GM18502 (cell line): ENCODE measurements at regions not wholly inside any gene's neighbourhood (a gene's known extent, or its start where the extent isn't known, plus 50 kb on each side); places are given as distances from the start of the nearest gene placed in this dataset.

Experiments used
- ATAC-seq: cut with Tn5 transposase; IDR thresholded peaks from one replicate; pipeline ENCODE4 v1.9.1; 2021; ENCODE audit warnings: mild to moderate bottlenecking; ENCODE audit not compliant: unreplicated experiment, poor library complexity

DNA sequence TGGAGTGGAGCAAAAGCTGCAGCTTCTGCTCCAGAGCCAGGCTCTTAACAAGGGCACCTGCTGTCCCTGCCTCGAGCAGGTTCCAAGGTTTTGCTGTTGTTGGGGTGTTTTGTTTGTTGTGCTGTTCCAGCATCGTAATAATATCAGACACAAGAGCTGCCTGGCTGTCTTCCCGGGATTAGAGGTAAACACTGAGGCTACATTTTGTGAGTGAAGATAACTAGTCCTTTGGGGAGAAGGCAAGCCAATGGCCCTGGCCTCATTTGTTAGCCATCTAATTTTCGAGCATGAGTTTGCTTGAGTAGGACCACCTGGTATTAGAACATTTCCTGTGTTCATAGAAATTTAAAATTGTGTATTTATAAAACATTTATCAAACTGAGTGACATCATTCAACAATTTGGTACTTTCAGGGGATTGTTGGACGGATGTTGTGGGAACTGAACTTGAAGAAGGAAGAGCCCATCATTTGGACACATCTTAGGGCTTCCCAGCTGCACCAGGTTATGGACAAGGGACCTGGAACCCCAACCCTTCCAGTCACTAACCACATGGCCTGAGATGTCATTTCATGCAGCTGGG lies 555.0 kb downstream of the TNS3 start:
- no peak for ATAC-seq

DNA sequence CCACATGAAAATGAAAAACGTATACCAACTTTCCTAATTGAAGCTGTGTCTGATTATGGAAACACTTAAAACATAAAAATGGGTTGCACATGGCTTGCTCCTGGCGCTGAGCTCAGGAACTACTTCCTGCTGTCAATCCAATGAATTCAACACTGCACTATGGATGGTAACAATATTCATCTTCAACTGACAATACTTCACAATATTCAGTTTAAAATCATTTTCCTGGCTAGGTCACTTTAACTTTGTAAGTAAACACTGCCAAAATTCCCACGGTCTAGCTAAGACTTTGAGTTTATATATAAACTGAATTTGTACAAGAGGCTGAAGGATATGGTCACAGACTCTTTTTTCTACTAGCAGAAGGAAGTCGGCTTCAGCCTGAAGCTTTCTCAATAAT lies 556.9 kb downstream of the TNS3 start:
- ATAC-seq = no peak

DNA sequence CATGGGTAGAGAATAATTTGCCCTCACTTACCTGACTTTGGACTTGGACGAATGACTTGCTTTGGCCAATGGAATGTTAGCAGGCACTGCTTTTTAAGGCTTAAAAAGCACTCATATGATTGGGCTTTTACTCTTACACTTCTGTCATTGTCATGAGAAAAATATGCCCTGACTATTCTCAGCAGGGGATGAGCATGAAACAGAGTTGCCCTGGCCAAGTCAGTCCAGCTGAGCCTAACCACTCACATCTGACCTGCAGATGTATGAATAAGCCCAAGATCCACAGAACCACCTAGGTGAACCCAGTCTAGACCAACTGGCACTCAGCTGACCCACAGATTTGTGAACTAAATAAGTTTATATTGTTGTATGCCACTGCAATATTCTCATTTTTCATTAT lies 573.5 kb downstream of the TNS3 start:
- no peak for ATAC-seq

DNA sequence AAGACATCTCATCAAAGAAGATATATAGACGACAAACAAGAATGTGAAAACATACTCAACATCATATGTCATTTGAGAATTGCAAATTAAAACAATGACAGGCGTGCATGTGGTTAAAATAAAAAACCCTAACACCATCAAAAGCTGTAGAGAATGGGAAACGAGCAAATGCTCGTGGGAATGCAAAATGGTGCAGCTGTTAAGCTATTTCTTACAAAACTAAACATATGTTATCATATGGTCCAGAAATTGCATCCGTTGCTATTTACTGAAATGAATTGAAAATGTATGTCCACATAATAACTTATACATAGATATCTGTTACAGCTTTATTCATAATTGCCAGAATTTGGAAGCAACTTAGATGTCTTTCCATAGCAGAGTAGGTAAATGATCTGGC lies 574.4 kb downstream of the TNS3 start:
- ATAC-seq = no peak

DNA sequence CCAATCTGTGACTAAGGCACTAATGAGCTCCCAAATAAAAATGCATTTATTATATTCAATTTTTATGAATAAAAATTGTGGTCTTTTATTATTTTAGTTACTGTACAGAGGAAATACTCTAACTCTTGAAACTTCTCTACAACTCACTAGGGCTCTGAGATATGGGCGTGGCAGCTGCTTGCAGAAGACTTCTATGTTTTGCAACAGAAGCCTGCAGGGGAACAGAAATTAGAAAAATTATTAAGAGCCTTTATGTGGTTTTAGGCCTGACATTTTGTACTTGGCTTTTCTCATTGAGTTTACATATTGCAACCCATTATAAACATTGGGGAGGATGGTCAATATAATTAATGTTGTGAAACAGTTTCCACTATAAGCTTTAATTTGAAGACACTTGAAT lies 581.4 kb downstream of the TNS3 start:
- ATAC-seq = no peak

DNA sequence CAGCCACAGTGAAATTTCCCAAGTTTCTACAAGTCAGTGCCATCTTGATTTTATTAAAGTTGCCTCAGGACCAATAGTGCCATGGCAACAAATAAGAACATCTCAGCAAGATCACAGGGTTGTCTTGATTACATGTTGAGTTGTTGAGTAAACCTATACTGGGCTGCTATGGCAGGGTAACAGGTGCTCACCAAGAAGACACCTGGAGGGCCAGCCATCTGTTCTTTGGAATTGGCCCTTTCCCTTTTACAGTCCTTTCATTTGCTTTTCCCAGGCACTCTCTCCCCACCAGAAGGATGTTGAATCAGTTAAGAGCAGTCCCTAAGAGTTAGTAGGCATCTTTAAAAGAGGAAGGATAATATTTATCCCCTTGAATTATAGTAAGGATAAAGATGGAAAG lies 582.0 kb downstream of the TNS3 start:
- no peak for ATAC-seq

DNA sequence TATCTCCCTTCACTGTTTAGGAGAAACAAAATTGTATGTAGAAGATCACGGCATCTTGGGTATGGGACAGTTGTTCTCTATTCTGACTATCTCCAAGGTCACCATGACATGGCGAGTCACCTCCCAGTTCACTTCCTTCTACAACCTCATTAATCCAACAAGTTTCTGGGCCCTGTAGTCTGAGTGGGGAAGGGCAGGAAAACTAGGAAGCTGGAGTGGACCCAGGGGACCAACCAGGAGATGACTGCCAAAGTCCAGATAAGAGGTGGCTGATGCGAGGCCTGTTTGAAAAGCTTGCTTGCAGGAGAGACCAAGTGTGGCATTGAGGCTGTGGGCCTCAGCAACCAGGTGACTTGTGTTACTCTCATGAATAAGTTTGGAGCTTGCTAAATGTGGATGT lies 584.9 kb downstream of the TNS3 start:
- no peak for ATAC-seq

DNA sequence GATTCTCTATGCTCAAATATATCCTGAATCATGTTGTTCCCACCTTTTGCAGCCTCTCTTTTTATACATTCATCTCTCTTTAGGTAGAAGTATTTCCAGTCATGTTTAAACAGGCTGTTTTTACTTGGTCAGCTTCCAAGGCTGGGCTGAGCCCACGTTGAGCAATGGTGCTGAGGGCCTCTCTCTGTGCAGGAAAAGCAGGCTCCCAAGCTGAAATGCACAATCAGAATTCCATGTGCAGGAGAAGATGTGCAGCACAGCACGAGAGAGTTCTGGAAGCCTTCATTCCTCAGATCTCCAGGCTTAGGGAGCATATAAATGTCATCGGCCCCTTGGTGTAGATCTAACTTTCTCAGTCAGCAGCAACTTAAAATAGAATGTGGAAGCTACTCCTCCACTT lies 588.5 kb downstream of the TNS3 start:
- no peak for ATAC-seq

DNA sequence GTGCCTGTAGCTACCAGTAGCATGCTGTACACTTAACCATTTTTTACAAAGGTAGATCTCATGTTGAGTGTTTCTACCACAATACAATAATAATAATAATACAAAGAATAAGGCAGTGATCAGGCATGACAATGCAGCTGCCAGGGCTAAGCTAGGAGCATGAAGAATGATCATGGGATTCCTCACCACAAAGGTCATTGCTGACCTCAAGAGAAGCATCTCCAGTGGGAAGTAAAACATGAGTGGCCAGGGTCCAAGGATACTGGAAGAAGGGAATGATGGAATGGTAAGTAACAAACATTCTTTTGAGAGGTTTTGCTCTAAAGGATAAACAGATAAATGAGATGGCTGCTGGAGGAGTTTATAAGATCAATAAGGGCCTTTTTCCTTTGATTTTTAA lies 591.1 kb downstream of the TNS3 start:
- ATAC-seq = no peak

DNA sequence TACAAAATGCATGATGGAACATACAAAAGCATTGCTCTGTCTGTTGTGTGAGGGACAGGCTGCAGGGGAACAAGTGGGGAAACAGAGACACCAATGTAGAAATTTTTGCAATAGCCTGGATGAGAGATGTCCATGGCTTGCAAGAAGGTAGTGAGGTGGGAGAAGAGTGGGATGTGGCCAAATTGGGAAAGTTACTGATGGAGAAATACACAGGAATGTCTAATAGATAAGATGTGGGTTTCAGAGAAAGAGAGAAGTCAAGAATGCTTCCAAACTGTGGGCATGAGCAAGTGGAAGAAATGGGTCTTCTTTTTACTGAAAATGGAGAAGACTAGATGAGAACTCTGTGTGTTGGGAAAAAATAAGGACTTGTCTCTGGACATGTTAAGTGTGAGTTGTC lies 592.7 kb downstream of the TNS3 start:
- no peak for ATAC-seq

DNA sequence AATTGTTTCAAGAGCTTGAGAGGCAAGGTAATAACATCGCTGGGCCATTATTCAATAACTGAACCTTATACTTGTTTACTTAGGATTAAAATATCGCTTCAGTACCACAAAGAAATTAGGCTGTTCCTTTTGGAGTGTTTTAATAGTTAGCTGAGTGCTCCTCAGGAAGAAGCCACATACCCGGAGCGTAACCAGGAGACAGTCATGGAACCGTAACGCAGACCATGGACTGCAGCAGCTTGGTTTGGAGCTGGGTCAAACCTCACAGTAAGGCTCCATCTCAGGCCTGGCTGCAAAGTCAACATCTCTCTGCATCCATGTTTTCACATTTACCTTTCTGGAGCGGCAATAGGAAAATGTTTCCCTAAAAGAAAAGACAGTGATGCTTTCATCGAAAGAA lies 599.0 kb downstream of the TNS3 start:
- ATAC-seq = no peak

DNA sequence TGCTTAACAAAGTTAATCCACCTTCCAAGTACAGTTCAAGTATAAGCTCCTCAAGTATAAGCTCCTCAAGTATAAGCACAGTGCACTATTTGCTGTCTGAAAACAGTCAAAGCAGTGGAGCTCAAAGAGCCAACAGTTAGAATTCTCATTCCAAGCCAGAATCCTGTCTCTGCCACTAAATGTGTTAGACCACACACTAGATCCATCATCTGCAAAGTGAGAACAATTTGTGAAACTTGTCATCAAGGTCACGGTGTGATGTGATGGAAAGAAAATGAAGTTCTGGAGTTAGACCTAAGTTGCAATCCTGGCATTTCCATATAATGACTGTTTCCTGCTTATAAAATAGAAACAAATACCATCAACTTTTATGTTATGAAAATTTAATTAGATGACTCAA lies 602.5 kb downstream of the TNS3 start:
- no peak for ATAC-seq

DNA sequence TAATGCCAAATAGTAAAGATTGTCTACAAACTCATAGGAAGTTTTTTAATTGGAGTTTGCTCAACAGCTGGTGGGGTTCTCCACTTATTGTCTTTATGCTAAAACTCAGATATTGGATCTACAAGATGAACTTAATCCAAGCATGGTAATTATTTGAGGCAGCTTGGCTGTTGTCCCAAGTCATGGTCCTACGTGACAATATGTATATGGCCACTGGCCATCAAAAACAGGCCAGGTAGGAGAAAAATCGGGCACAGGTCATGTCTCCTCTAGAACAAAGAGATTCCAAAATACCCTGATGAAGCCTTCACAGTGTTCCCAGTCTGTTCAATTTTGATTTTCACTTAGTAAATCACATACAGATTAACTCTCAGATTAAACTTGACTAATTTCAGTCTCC lies 606.4 kb downstream of the TNS3 start:
- no peak for ATAC-seq

DNA sequence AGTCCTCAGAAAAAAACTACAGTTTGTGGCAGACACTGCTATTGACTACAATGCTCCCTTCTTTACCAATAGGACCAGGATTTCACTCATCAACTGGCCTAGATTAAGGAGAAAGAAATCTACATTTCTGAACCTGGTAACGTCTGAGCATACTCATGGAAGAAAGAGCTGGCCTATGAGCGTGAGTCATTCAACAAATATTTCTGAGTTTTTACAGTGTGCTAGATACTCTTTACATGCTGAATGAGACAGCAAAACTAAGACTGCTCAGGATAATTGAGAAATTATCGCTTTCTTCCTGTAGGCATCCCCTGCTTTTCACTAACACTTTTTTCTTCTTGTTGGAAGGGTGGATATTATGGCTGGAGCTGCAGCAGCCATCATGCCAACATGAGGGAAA lies 609.7 kb downstream of the TNS3 start:
- ATAC-seq = no peak

DNA sequence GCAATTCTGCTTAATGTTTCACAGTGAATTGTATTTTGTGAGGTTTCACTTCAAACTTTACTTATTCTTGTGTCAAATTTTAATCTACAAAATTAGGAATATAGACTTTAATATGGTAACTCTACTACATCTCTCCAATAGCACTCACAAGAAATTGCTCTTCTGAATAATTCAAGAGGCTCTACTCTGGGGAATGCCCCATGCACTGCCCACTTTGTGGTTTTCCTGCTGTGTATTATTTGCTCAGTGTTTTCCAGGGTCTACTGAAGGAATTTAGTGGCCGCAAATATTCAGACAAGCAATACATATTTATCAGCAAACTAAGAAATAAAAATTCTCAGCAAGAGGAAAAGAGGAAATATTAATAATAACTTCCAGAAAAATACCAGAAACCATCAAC lies 611.4 kb downstream of the TNS3 start:
- no peak for ATAC-seq

DNA sequence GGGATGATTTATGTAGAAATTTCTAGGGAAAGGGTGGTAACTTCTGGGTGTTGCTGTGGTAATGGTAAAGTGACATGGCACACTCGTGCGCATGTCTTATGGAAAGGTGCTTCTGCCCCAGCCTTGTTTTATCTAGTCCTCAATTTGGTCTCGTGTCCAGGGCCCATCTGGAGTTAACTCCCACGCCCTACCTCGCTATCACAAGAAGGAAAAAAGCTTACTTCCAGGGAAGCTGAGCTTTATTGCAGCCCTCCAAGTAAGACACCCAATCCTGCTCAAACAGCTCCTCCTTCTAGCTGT lies 611.8 kb downstream of the TNS3 start:
- ATAC-seq = no peak

DNA sequence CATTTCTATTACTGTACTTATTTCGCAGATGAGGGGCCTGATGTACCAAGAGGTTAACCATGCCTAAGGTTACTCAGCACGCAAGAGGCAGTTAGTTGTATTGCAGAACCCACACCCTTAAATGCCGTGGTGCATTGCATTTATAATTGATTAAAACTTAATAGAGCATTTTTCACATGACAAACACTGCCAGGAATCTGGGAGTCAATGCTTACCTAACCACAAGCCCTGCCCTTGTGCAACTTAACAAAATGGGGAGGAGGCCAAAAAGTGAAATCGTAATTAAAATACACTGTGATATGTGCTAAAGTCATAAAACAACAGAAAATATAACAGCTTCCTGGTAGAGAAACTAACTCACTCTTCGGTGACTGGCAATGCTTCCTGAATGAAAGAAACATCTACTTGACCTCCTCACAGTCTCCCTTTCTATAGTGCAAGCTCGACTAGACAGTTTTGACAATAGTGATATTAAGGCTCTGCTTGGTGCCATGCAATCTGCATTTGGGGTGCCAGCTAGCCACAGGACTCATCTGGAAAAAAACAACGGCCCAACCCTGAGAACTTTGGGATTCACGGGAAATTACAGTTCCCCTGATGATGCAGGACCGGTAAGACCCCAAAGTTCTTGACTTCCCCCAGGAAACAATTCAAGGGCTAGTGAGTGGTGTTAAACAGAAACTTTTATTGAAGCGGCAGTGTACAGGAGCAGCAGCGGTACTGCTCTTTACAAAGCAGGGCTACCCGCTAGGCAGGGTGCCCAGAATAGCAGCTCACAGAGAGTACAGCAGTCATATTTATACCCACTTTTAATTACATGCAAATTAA lies 612.4 kb downstream of the TNS3 start:
- no peak for ATAC-seq

DNA sequence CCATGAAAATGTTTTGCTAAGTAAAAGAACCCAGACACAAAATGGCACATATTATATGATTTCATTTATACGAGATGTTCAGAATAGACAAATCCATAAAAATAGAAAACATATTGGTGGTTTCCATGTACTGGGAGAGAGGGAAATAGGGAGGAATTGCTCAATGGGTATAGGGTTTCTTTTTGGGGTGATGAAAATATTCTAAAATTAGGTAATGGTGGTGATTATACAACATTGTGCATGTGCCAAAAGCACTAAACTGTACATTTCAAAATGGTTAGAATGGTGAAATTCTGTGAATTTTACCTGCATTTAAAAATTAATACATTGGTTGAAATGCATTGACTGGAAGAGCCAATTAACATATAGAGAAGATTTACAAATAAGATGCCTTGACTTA lies 613.9 kb downstream of the TNS3 start:
- no peak for ATAC-seq

DNA sequence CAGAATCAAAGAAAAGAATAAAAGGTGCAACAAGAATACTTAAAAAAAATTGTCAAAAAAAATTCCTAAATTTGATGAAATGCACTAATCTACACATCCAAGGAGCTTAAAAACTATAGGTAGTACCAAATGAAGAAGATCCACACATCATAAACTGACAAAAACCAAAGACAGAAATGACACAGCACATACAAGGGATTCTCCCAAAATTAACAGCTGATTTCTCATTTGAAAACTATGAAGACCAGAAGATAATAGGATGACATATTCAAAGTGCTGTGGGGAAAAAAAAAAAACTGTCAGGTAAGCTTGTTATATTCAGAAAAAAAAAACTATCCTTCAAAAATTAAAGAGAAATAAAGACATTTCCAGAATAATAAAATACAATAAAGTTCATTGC lies 618.2 kb downstream of the TNS3 start:
- no peak for ATAC-seq

DNA sequence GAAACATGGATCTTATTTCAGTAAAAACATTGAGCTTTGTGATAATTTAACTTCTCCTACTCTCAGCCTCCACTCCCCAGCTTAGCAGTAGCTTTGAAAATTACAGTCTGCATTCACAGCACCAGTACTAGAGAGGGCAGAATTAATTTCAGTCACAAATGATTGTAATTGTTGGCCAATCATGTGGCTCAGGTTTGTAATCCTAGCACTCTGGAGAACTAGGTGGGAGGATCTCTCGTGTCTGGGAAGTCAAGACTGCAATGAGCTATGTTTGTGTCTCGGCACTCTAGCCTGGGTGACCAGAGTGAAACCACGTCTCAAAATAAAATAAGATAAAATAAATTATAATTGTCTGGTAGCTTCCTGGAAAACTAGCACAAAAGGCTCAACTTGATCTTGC lies 620.9 kb downstream of the TNS3 start:
- no peak for ATAC-seq

DNA sequence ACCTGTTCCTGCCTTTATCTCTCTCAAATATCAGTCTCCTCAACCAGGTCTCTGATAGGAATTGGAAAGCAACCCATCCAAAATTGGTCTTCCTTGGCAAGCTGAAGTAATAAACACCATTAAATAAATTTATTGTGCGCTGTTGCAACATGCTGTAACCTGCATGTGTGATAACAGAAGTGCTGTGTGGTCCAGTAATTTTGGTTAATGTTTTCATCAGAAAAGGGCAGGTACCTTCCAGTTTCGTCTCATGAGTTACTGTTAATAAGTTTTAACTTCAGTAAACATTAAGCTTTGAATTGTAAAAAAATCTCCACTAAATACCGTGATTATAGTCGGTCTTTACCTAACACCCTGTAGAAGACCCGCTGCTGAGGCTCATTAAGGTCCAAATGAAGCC lies 624.7 kb downstream of the TNS3 start:
- no peak for ATAC-seq

DNA sequence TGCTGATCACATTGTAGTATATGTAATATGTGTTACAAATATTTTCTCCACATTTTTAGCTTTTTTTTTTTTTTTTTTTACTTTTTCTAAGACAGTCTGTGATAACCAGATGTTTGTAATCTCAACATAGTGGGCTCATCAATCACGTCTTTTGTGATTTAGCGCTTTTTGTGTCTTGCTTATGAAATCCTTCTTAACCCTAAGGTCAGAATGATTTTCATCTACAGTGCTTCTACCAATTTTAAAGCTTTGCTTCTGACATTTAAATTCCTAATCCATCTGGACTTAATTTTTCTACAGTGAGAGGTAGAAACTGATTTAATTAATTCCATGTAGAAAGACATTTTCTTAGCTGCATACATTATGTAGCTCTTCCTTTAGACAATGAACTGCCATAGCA lies 626.4 kb downstream of the TNS3 start:
- ATAC-seq = no peak

DNA sequence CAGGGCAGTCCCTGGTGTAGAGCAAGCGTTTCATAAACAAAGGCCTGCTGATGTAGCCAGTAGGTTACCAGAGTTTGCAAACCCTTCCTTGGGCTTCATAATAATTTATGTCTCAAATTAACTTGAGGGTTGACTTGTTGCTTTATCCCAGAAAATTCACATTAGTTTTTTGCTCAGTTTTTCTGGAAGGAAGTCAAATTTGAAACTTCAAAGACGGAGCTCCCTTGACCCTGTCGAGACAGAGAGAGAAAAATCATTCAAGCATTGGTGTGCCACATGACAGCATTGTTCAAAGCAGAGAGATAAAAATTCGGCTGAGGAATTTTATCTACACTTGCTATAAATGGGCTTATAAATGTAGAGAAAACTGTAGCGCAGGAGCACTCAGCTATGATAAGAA lies 627.7 kb downstream of the TNS3 start:
- ATAC-seq = no peak
